HepG2 (cell line): ENCODE measurements at regions not wholly inside any gene's neighbourhood (a gene's known extent, or its start where the extent isn't known, plus 50 kb on each side); places are given as distances from the start of the nearest gene placed in this dataset.

ENCODE experiments used
- POLR2A ChIP-seq, 2 experiments: IDR thresholded peaks; 2 replicates each; pipeline ENCODE4 v1.6.1; 2011; ENCODE audit warnings: low read depth in 2 of 2, low read length in 2 of 2, mild to moderate bottlenecking in 1 of 2, moderate library complexity in 1 of 2; ENCODE audit not compliant: insufficient read depth in 1 of 2
- TF ChIP-seq, protein P1 (sequence below): IDR thresholded peaks from 2 replicates; pipeline ENCODE4 v1.6.1; 2018; ENCODE audit warnings: missing genetic modification reagents
- TF ChIP-seq, protein P2 (sequence below): sonication (generic); formaldehyde crosslinking; IDR thresholded peaks from 2 replicates; pipeline ENCODE4 v1.5.0; 2020; ENCODE audit warnings: mild to moderate bottlenecking, missing genetic modification reagents, moderate library complexity

- TF ChIP-seq, protein P1, sequence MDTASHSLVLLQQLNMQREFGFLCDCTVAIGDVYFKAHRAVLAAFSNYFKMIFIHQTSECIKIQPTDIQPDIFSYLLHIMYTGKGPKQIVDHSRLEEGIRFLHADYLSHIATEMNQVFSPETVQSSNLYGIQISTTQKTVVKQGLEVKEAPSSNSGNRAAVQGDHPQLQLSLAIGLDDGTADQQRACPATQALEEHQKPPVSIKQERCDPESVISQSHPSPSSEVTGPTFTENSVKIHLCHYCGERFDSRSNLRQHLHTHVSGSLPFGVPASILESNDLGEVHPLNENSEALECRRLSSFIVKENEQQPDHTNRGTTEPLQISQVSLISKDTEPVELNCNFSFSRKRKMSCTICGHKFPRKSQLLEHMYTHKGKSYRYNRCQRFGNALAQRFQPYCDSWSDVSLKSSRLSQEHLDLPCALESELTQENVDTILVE (CRISPR knock-in tag): peak; percentile 23; the same call in 1 of the 2 replicates
- TF ChIP-seq, protein P2, sequence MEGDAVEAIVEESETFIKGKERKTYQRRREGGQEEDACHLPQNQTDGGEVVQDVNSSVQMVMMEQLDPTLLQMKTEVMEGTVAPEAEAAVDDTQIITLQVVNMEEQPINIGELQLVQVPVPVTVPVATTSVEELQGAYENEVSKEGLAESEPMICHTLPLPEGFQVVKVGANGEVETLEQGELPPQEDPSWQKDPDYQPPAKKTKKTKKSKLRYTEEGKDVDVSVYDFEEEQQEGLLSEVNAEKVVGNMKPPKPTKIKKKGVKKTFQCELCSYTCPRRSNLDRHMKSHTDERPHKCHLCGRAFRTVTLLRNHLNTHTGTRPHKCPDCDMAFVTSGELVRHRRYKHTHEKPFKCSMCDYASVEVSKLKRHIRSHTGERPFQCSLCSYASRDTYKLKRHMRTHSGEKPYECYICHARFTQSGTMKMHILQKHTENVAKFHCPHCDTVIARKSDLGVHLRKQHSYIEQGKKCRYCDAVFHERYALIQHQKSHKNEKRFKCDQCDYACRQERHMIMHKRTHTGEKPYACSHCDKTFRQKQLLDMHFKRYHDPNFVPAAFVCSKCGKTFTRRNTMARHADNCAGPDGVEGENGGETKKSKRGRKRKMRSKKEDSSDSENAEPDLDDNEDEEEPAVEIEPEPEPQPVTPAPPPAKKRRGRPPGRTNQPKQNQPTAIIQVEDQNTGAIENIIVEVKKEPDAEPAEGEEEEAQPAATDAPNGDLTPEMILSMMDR (CRISPR knock-in tag): no peak
- no peak for TF ChIP-seq POLR2A (IDR thresholded peaks at IDR 0.05; ENCODE audit: insufficient read depth in 1 of 2, low read depth in 2 of 2, low read length in 2 of 2)
These were observed 84.6 kb upstream of the WDR72 start for GRCh38 chr15:53843869-53844569.
